GM19467 (cell line): ENCODE measurements at regions not wholly inside any gene's neighbourhood (a gene's known extent, or its start where the extent isn't known, plus 50 kb on each side); places are given as distances from the start of the nearest gene placed in this dataset.

ENCODE experiments used
- ATAC-seq: cut with Tn5 transposase; IDR thresholded peaks from one replicate; pipeline ENCODE4 v1.9.1; 2021; ENCODE audit warnings: mild to moderate bottlenecking, moderate library complexity; ENCODE audit not compliant: unreplicated experiment

DNA sequence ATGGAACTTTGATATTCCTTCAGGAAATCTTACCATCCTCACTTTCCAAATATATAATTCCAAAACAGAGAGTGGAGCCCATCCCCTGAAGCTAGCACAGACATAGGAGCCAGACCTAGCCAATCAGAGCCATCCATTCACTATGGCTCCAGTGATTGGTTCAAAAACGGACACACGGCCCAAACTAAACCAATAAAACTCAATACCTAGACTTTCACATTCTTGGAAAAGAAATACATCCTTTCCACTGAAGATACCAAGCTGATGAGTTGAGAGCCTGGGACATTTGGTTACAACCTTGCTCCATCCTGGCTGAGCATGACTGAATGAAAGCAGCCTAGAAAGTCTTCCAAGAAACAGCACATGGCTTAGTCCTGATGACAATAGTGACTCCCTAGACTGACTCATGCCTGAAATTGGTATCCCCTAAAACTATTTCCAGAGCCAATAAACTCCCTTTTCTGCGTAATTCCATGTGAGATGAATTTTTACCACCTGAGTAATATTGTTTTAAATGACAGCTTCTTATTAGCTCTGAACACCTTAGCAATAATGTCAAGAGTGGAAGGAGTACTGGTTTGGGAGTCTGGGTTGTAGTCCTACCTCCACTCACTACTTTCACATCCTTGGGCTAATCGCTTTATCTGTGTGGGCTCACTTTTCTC is 189.6 kb upstream of the LNX1 start:
- ATAC-seq = no peak

DNA sequence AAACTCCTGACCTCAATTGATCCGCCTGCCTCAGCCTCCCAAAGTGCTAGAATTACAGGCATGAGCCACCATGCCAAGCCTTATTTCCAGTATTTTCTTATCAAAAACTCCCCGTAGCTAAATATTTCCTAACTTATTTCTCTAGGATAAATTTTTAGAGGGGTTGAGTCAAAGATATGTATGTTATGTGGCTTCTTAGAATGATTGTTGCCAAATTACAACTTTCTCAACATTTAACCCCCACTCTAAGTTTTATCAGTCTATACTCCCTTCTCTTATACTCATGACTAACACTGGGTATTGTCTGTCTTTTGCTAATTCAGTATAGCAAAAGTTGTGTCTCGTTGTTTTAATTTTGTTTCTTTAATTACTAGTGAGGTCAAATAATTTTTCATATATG is 187.7 kb upstream of the LNX1 start:
- ATAC-seq = no peak

DNA sequence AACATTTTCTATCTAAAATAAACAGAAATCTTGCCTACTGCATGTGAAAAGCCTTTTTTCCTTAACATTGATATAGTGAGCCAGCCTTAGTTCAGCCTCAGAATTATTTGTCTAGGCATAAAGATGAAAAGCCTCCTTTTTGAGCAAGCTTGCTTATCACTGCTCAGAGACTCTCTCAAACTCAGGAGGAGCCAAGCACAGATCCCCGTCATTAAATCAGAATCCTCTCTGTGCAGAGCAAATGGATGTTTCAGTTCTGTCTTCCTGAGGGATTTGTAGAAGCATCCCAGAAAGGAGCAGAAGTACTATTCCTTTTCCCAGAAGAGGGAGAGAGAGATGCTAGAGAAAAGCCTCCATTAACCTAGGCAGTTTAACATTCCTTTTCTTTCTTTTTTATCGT is 186.9 kb upstream of the LNX1 start:
- no peak for ATAC-seq

DNA sequence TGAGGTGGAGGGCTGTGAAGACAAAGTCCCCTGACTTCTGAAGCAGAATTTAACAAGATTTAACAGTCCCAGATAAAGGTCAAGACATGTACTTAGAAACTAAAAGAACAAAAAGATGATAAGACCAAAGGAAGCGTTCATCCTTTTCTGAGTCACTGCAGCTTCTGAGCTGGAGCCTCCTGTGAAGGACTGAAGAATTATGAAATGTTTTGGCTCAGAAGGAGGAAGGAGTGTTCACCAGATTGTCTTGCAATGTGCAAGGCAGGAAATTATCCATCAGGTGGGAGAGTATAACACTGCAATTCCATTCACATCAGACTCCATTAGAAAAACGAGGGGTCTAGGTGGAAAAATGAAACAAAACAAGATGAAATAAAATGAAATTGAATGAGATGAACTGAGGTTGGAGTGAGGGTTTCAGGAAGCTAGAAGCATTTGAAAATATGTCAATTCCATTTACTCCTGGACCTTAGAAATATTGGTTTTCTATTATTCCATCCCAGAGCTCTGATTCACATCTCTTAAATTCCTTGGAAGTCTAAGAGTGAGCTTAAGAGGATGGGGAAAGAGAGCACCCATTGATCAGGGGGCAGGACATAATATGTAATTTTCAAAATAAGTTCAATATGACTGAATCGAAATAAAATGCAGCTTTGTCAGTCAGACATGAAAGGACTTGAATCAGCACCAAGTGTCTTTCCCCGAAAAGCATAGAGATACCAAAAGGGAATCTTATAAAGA is 186.1 kb upstream of the LNX1 start:
- ATAC-seq = no peak

DNA sequence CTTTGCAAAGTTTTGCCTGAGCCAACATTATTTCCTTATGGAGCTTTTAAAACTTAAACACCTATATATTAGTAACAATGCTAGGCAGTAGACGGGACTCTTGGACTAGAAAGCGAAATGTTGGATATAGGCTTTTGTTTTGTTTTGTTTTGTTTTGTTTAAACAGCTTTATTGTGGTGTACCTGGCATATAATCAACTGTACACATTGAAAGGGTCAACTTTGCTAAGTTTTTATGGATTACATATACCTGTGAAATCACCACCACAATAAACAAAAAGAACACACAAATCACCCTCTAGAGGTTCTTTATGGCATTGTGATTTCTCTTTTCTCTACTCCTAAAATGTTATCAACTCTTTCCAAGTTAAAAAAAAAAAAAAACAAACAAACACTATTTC is 184.9 kb upstream of the LNX1 start:
- ATAC-seq = no peak

DNA sequence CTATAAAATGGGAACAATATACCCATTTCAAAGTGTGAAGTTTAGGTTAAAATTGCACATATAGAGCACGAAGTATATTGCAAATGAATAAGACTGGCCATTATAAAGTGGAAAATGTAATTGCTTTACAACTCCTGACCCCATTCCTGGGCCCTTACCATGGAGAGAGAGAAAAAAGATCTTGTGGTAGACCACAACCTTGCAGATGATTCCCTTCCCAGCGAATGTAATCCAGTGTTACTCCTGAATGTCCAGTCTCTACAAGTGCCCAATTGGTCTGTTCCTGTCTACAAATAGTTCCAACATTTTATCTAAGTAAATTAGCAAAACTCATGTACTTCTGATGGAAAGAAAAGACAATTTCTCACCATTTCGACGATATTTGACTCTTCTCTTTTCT is 184.1 kb upstream of the LNX1 start:
- ATAC-seq = no peak

DNA sequence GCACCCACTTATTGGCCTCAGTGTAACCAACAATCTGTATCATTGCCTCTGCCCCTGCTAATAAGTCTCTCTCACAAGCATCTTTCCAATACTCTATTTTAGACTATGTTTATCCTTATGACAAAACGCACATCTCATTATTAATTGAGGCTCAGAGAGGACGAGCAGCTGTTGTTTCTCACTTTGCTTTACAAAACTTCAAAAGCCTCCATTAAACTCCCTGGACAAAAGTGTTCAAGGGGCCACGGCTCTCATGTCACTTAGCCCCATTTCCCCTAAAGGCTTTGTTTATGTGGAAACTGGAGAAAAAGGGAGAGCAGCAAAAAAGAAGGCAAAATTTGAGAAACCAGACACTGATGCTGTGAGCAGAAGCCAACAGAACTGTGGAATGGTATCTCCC is 180.0 kb upstream of the LNX1 start:
- no peak for ATAC-seq

DNA sequence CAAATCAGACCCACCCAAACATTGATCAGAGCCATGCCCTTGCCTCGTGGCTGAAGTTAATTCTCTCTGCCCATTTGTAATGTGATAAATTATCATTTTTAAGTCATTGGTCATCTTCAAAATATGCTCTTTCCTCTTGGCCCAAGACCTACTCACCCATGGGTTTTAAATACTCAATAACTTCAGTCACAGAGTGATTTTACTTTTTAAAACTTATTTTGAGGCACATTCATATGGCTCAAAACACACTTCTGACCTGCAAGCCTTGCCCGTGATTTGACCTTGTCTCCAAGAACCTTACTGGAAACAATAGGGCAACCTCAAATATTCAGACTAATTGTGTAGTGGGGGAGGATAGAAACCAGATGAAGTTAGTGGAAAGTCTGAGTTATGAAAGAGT is 176.2 kb upstream of the LNX1 start:
- ATAC-seq = no peak

DNA sequence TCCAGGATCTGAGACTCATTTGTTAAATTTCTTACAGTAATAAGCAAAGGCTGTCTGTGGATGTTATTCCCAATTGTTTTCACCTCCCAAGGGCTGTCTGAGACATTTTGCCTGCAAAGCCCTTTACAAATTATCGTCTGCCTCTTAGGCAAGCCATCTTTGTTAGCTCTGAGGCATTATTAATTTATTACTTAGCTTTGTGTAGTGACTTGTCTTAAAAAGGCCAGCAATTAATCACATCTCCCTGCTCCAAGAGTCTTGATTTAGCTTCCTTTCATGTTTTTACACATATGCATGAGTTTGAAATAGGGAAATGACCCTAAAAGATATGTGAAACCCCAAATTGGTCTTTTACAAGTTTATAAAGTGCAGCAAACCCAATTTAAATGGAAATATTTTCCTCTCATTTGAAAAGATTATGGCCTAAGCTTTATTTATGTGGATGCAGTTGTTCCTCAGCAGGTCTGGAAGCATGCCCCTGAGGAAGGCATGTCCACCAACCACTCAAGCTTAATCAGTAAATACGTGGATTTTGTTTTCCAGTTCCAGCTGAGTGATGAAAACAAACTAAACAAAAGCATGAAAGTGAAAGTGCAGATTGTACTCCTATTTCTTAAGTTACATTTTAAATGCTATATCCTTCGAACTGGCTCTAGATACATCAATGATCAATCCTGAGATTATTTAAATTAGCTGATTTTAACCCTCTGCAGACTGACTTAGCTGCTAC is 173.6 kb upstream of the LNX1 start:
- no peak for ATAC-seq

DNA sequence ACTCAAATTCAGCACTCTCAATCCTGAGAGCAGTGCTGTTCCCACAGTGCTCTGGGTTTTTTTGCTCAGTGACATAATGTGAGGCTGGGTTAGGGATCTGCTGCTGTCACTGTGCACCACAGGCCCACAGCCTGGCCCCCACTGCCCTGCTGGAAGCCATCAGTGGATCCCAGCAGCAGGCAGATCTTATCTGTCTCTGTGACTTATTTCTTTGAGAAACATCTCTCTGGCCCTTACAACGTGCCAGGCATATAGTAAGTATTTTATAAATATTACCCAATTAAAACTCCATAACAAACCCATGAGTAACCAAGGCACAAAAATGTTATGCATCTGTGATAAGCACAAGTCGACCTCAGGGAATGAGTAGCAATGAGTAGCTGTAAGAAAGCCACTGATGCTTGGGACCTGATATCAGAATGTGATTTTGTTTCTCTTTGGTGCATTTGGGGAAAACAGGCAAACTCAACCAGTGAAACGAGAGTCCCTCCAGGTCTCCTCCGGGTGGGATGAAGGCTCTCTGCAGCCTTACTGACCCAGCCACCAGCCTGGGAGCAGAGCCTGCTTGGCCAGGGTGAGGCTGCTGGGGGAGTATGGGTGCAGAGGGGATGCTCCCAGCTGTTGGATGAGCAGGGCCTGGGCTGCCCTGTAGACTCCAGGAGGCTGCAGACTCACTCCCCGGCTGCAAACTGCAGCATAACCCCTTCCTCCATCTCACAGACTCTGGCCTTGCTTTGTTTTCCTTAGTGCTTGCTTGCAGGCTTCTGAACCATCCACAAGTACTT is 172.7 kb upstream of the LNX1 start:
- no peak for ATAC-seq

DNA sequence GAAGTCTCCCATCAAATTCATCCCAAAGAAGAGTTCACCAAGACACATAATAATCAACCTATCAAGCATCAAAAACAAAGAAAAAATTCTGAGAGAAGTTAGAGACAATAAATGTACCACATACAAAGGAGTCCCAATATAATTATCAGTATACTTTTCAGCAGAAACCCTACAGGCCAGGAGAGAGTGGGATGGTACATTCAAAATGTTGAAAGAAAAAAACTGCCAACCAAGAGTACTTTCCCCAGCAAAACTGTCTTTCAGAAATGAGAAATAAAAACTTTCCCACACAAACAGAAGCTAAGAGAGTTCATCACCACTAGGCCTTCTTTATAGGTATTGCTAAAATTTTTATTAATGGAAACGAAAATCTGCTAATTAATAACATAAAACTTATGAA is 164.4 kb upstream of the LNX1 start:
- no peak for ATAC-seq

DNA sequence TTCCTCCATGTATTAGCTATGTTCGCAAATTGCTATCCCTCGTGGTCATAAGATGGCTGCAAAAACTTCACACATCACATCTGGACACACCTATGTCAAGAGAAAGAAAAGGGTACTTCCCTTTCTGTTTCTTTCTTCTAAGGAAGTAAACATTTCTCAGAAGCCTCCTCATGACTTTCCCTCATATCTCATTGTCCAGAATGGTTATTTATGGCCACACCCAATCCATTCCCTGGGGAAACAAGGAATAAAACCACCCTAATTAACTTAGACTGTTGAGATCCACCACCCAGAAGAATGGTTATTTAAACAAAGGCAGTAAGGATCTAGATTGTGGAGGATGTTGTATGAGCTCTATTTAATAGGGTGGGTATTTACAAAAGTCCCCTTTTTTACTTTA is 160.8 kb upstream of the LNX1 start:
- no peak for ATAC-seq

DNA sequence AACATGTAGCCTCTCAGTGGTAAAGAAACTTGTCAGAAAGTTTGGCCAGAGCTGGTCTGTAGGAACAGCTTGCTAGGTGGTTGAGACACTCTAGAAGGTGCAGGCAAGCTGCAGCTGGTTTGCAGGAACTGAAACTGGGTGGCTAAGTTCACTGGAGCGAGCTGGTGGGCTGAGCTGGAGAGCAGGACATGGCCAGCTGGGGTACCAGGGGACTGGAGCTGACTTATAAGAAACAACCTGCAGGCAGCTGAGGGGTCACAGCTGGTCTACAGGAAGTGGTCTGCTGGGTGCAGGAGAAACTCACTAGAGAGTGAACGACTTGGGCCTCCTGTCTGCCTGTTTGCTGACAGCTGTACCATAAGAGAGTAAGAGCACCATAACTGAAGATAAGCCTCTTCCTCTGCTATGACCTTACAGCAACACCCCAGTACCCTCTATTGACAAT is 157.1 kb upstream of the LNX1 start:
- ATAC-seq = peak; percentile 99

DNA sequence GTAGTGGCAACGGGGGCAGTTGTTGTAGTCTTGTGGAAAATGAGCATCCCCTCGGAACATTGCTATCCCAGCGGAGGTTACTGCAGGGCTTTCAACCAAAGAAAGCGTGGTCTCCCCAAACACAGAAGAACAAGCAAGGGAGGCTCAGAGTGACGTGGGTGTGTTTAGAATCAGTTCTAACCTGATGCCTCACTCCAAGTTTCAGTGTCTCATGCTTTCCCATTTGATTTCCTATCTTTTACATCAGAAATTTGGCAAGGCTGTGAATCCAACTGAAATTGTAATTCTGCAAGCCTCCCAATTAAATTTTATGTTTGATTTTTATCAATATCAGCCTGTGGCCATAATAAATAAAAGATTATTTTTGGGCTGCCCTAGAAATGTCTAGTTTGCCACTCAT is 156.1 kb upstream of the LNX1 start:
- ATAC-seq = no peak

DNA sequence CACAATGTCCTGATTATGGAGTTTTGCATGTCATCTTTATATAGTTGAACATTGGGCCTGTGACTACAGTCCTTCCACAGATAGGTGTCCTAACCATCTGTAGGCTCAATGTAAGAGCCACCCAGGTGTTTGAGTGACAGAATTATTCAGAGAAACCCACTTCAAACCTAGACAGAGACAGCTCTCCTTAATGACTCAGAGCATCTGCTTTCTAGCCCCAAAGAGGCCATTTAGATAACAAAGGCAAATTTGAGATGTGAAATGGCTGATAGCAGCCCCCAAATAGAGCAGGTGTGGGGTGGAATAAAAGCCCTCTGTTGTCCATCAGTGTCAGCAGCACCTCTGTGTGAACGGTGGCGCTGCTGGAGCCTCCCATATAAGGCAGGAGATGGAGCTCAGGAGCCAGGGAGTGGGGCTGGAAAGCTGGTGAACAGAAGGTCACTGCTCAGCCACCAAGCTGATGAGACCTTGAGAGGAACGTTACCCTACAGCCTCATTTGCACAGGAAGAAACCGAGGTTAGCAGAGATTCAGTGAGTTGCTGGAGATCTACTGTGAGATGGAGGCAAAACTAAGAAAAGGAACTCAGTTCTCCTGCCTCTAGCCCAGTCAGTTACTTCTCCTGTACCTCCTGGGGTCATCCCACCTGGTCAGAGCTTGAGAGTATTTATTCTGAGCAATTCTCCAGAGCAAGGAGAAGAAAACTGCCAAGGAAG is 153.3 kb upstream of the LNX1 start:
- no peak for ATAC-seq

DNA sequence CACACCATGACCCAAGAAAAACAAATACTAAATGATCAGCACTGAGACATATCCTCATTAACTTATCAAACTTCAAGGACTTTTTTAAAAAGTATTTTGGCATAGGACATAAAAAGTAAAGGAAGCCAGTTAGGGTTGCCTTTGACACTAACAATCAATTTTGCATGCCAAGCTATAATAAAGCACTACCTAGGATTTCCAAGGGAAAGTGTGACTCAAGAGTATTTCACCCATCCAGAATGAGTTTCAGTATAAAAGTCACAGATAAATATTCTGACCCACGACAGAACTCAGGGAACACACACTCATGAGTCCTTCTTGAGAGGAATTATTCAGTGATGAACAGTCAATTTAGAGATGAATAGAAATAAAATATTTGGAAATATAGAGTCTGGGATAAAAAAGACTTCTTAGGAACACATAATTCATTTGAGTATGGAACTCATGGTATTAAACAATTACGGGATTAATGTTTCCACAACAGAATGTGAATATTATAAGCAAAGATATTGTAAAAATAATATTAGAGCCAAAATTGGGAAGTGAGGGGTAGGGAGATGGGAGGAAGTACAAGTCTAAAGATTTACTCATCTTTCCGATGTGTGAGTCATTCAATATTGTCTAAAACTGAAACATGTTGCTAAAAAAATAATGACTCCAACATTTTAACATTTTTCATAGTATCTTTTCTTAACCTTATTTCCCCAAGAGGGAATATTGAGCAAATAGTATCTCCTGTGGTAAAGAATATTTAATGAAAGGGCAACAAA is 143.5 kb upstream of the LNX1 start:
- ATAC-seq = no peak

DNA sequence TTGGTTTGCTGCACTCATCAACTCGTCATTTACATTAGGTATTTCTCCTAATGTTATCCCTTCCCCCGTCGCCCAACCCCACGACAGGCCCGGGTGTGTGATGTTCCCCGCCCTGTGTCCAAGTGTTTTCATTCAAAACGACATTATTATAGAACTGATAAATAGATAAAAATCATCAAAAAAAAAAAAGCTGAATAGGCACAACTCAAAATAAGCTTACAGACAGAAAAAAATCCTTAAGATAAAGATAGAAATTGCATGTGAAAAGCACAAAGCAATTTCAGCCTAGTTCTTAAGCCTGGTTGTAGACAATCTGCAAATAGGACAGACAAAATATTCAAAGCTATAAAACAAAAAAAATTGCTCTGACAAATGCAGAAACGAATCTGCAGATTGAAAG is 142.9 kb upstream of the LNX1 start:
- no peak for ATAC-seq

DNA sequence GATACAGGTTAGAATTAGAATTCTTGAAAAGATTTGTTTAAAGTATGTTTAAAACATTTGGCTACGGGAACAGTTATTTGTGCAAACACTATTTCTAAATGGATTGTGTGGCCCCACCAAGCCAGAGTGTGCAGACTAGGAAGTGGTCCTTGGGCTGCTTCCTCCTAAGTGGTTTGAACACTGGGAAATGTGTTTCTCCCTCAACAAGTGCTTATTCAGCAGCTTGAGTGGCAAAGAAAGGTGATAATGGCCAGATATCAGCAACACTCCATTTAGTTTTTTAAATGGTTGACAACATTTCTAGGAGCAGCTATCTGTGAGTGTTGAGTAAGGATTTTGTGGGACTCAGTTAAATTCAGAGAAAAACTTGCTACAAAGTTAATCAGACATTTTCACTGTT is 141.4 kb upstream of the LNX1 start:
- no peak for ATAC-seq

DNA sequence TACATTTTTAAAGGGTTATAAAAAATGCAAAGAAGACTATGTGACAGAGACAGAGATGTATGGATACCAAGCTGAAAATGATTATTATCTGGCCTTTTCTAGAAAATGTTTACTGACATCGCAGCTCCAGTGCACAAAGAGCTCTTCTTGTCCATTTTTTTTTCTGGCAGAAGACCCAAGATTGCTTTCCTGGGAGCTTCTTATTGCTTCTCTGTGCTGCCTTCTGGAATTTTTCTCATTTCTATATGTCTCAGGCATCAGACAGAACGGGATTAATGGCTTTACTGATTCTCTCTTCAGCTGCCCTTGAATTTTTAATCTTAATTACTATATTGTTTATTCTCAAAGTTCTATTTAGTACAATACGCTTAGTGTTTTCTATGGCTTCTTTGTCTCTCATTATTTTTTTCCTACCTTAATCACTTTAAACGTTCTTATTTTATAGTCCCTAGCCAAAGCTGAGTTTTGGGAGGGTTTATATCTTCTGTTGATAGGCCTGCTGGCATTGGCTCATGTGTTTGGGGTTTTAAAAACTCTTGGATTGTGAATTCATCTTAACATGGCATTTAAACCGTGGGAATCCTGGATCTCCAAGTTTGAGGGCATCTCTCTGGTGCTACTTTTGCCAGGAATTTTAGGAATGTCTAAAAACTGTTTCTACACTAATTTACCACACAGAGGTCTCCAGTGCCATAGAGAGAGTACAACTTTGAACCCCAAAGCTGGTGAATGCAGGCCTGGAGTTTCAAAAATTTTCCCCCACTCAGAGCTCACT is 138.9 kb upstream of the LNX1 start:
- no peak for ATAC-seq
